ENCODE measurements at regions not wholly inside any gene's neighbourhood (a gene's known extent, or its start where the extent isn't known, plus 50 kb on each side); places are given as distances from the start of the nearest gene placed in this dataset.

GRCh38 chr2:195057001-195057400 is 600.0 kb upstream of the SLC39A10 start:
- DNase-seq (ENCODE audit: low read depth, low spot score): no peak

GRCh38 chr2:195055996-195056395 is 601.0 kb upstream of the SLC39A10 start:
- no peak for DNase-seq (ENCODE audit: low read depth, low spot score)

- peak; percentile 36 for DNase-seq (ENCODE audit: low read depth, low spot score)
Measured at GRCh38 chr2:195051401-195051800, 605.6 kb upstream of the SLC39A10 start.

GRCh38 chr2:195049372-195050031 is 607.5 kb upstream of the SLC39A10 start:
- no peak for DNase-seq (ENCODE audit: low read depth, low spot score)

DNA sequence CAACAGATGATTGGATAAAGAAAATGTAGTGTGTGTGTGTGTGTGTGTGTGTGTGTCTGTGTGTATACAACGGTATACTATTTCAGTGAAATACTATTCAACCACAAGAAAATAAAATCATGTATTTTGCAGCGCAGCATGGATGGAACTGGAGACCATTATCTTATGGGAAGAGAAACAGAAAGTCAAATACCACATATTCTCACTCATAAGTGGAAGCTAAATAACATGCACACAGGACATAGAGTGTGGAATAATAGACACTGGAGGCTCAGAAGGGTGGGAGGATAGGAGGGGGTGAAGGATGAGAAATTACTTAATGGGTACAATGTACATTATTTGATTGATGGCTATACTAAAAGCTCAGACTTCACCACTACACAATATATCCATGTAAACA is 609.1 kb upstream of the SLC39A10 start:
- no peak for DNase-seq (ENCODE audit: low read depth, low spot score)

DNA sequence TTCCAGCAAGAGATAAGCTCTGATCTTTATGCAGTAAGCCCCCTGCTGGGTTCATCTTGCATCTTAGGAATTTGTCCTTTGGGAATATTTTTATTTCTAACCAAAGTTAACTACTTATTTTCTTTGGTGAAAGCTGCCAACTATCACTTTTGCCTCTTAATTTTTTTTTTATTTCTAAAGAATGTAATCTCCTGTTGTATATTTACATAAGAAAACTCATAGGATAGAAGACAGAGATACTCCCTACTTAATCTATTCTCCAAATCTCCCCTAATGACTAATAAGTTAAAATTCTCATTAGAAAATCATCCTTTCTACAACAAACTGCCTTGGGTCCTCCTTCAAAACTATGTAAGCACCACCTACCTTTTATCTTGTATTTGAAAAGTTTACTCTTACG is 612.2 kb upstream of the SLC39A10 start:
- DNase-seq (ENCODE audit: low read depth, low spot score): no peak

GRCh38 chr2:195038153-195038552 is 618.9 kb upstream of the SLC39A10 start:
- DNase-seq (ENCODE audit: low read depth, low spot score): no peak

DNA sequence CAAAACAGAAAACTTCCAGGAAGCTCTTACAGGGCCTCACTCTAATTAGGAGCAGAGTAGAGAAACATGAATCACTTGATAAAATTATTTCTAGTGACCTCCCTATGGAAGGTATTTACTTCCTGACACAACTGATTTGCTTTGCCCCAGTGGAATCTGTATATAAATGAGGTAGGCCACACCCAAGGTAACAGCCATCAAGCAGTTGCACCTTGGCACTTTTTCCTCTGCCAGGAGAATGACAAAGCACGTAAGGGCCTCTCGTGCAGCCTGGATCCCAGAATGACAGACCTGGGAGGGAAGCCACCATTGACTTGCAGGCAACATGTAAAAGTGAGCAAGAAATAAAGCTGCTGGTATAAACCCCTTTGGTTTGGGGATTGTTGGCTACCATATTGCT is 620.0 kb upstream of the SLC39A10 start:
- no peak for DNase-seq (ENCODE audit: low read depth, low spot score)

DNA sequence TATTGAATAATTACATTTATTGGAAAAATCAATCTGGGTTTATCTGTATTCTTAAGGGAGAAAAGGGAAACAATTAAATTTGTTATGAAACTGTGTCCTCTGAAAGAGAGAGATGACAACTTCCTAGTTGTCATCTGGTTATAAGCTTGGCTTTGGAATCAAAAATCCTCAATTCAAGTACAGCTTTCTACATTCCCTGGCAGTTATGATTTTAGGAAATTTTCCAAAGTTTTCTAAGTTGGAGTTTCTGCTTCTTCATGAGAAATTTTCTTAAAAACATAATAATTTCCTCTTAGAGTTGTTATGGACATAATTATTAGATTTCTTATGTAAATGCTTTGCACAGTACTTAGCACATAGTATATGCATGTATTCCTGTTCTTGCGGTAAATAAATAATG is 625.6 kb upstream of the SLC39A10 start:
- no peak for DNase-seq (ENCODE audit: low read depth, low spot score)

DNA sequence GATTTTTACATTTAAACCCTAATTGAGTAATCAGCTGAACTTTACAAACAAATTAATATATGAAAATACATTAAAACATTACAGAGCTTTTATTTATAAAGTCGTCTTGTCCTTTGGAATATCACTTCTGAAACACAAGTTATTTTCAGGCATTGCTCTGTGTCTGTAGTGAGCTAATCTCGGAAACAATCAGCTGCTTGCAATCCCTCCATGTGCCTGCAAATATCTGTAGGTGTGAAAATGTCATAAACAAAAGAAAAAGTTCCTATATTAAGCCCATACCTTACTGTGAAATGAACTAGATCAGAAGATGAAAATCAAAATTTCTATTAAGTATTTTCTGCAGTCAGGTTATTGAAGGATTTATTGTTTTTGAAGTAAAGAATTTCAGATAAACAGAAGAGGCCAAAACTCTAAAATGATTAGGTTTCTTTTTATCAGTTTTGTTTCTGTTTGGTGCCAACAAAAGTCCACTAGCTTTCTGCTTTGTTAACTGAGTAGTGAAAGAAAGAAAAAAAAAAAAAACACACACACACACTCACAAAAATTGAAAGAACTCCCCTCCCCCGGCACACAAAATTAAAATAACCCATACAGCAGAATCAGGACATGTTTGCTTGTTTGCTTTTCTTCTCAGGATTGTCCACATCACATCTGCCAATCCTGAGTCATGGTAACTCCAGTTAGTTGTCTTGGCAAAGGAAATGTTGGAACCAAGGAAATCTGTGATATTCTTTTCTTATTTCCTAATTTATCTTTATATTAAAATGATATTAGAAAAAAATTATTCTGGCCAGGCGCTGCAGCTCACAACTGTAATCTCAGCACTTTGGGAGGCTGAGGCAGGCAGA is 627.0 kb upstream of the SLC39A10 start:
- DNase-seq (ENCODE audit: low read depth, low spot score): no peak

- DNase-seq (ENCODE audit: low read depth, low spot score): no peak
Measured at GRCh38 chr2:195027947-195028346, 629.1 kb upstream of the SLC39A10 start.

GRCh38 chr2:195026261-195026660 is 630.8 kb upstream of the SLC39A10 start:
- DNase-seq (ENCODE audit: low read depth, low spot score): no peak

DNA sequence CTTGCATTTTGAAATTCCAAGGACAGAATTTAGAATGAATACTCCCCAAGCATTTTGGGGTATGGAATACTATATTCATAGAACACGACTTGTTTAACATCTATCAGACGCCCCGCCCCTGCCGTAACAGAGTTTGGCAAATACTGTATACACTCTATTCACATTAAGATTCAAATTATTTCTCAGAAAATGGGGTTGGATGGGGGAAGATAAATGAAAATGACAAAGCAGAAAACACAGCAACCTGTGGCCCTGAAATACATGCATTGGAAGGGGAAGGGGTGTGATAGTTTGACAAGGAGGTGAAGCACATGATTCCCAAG is 634.6 kb upstream of the SLC39A10 start:
- no peak for DNase-seq (ENCODE audit: low read depth, low spot score)

DNA sequence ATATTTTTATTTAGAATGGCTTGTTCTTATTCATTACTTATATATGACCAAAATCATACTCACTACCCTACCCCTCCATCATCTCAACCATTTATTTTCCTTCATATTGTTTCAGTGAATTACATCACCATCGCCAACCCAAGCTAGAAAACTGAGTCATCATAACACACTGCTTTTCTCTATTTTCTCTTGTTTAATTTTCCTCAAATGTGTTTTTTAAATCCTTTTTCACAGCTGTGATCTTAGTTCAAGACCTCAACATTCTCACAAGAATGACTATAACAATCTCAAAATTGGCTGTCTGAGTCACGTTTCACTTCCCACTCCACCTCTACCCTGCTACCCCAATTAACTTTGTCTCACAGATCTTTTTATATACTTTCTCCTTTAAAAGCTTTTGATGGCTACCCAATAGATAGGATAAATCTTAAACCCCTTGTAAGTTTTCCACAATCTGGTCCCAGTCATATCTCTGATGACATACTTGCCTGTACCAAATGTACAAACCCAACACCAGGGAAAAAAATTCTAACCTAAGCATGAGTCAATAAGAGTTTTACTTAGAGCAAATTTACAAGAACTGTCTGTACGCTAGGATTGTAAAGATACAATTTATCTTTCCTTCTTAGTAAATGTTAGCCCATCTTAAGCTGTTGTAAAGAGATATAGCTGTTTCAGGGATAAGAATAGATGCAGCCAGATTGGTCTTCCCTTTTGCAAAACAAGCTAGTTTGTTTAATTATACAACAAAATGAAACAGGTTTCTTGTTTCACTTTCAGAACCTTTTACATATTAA is 635.1 kb upstream of the SLC39A10 start:
- no peak for DNase-seq (ENCODE audit: low read depth, low spot score)

DNA sequence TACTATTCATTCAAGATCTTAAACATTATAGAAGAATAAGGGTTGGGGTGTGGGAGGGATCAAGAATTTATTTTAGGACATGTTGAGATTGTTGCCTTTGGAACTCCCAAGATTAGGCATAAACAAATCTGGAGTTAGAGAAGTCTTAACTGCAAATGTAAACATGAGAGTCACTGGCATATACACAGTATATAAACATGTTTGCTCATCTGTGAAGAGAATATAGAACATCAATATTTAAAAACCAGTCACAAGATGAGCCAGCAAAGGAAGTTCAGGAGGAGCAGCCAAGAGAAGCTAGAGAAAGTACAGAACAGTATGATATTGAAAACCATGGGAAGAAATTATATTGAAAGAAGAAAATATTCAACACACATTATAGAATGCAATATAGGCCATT is 638.6 kb upstream of the SLC39A10 start:
- no peak for DNase-seq (ENCODE audit: low read depth, low spot score)

- DNase-seq (ENCODE audit: low read depth, low spot score): no peak
Measured at GRCh38 chr2:195017890-195018289, 639.1 kb upstream of the SLC39A10 start.

DNA sequence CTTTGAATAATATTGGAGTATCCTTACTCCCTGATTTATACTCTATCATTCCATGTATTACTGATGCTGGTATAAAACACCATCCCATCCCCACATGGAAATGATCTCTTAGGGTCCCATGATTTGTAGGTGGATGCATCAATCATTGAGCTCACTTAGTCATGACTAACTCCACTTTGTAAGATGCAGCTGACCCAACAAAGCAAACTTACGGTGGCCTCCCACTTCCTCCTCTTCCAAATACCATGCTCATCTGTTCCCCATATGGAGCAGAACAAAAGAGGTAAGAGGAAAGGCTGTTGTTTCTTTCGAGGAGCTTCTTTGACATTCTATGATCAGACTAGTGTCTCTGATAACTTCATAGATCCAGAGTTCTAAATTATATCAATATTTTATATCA is 640.2 kb upstream of the SLC39A10 start:
- DNase-seq (ENCODE audit: low read depth, low spot score): no peak

DNA sequence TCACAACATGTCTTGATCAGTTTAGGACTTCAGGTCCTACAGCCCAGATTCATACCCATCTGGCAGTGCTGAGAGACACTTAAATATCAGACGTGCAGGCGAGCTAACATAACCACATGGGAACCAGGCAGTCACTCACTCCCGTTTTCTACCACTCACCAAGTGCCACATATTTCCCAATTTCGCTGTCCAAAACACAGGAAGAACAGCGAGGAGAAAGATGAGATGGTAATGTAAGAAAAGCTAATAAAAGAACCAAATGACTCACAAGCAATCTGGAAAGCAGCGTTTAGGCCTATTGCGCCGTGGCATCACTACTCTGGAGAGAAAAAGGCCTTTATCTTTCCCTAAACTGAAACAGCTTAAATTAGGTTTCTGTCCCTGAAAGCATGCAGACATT is 647.8 kb upstream of the SLC39A10 start:
- no peak for DNase-seq (ENCODE audit: low read depth, low spot score)

DNA sequence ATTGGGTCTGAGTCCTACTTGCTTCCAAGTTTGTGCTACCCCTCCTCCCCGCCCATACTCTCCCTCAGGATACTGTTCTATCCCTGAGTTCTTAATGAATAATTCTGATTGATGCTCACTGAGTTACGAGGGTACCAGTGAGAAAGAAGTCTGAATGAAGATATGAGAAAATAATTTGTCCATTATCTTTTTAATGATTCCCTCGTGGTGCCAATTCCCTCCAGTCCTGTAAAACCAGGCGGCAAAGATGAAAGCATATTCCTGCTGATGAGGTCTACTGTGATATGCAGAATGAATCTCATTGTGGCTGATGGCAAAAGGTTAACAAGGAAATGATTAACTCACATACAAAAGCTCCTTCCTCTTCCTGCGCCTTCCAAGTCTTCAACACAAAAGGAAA is 650.2 kb upstream of the SLC39A10 start:
- DNase-seq (ENCODE audit: low read depth, low spot score): no peak

DNA sequence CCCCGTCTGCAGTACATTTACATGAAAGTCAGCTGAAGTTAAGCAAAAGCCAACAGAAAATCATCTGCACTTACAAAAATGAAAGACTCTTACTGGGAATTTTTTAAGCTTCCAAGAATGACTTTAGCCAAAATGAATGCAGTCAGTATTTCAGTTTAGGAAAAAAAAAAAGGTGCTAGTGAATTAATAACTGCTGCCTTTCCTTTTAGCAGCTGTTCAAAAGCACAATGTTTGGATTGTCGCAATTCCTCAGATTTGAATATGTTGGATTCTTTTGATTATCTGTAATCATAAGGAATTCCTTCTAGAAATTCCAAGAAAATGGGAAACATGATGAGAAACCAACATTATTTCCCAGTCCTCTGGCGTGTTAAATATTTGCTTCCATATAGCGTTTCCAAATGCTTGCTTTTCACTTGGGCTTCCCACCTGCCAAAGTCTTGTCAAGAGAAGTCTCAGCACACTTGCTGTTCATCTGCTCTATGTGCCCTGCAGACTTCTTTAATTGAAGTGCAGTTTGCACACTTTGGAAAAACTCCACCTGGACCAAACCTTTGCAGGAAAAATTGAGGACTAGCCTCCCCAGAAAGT is 653.0 kb upstream of the SLC39A10 start:
- no peak for DNase-seq (ENCODE audit: low read depth, low spot score)

- no peak for DNase-seq (ENCODE audit: low read depth, low spot score)
Measured at GRCh38 chr2:195001924-195002323, 655.1 kb upstream of the SLC39A10 start.

DNA sequence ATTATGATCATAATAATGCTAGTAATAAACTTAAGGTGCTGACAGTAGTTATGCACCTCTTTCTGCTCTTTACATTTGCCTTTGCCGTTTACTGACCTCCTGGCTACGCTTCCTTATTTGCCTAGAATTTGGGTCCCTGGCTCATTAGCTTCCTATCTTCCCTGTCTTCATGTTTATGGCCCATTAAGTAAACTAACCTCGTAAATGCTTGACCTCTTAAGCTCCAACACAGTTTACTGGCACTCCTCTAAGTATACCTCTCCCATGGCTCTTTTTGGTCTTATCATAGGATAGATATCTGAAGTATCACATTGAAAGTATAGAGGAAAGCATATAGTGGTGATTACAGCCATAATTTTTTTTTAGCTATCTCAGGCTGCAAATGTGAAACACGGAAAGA is 657.3 kb upstream of the SLC39A10 start:
- DNase-seq (ENCODE audit: low read depth, low spot score): no peak
